ENCODE measurements at regions not wholly inside any gene's neighbourhood (a gene's known extent, or its start where the extent isn't known, plus 50 kb on each side); places are given as distances from the start of the nearest gene placed in this dataset.
"Not testable (repeated sequence)": the region's sequence is repeated elsewhere in the genome, so short reads cannot be mapped to it uniquely, and the experiment has no call there.

GRCh38 chr4:75280461-75280860, 233.7 kb downstream of the RCHY1 start:
- TF ChIP-seq CTCF, POLR2A (IDR thresholded peaks at IDR 0.05): not testable (repeated sequence)

Measured in right lobe of liver (tissue), 4 donors.